ENCODE measurements at regions not wholly inside any gene's neighbourhood (a gene's known extent, or its start where the extent isn't known, plus 50 kb on each side); places are given as distances from the start of the nearest gene placed in this dataset.
"Not testable (repeated sequence)": the region's sequence is repeated elsewhere in the genome, so short reads cannot be mapped to it uniquely, and the experiment has no call there.

GRCh38 chrX:125444659-125445058 is 125.0 kb downstream of the TEX13C start:
- no peaks in the 10 kb centered on the region for H3K4me1 ChIP-seq (ENCODE audit: control insufficient read depth, insufficient read depth, low read length)
- 73% methylated on average over 1 of the region's 1 CpG; no CpG with 5 or more reads in 1 of the 2 experiments for WGBS, 2 experiments (ENCODE audit: insufficient coverage in 1 of 2, insufficient read length in 1 of 2)
- peaks cover 10% of the 10 kb centered on the region for H3K36me3 Mint-ChIP-seq (ENCODE audit: low read depth)
- no peak overlapping the region for H3K27ac ChIP-seq (ENCODE audit: low read depth, low read length)
- H3K36me3 ChIP-seq (ENCODE audit: control insufficient read depth, insufficient read depth, low read length): no peaks in the 10 kb centered on the region
- no peak overlapping the region for H3K9ac ChIP-seq (ENCODE audit: extremely low read depth, low read length, poor library complexity, severe bottlenecking)
- no peak overlapping the region for H3K27ac Mint-ChIP-seq
- H3K9me3 Mint-ChIP-seq: peaks cover 39% of the 10 kb centered on the region
- TF ChIP-seq, protein P1, sequence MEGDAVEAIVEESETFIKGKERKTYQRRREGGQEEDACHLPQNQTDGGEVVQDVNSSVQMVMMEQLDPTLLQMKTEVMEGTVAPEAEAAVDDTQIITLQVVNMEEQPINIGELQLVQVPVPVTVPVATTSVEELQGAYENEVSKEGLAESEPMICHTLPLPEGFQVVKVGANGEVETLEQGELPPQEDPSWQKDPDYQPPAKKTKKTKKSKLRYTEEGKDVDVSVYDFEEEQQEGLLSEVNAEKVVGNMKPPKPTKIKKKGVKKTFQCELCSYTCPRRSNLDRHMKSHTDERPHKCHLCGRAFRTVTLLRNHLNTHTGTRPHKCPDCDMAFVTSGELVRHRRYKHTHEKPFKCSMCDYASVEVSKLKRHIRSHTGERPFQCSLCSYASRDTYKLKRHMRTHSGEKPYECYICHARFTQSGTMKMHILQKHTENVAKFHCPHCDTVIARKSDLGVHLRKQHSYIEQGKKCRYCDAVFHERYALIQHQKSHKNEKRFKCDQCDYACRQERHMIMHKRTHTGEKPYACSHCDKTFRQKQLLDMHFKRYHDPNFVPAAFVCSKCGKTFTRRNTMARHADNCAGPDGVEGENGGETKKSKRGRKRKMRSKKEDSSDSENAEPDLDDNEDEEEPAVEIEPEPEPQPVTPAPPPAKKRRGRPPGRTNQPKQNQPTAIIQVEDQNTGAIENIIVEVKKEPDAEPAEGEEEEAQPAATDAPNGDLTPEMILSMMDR (conservative IDR thresholded peaks at IDR 0.05): no peak
- H3K27me3 Mint-ChIP-seq (ENCODE audit: insufficient read depth): no peaks in the 10 kb centered on the region
- H3K4me3 Mint-ChIP-seq: no peak overlapping the region
- H3K27me3 ChIP-seq (ENCODE audit: control insufficient read depth, insufficient read depth, low read length, poor library complexity, severe bottlenecking): no peaks in the 10 kb centered on the region
- DNase-seq: peak; percentile 49
- H3K4me3 ChIP-seq (ENCODE audit: low read length): no peak overlapping the region
- peaks cover 5% of the 10 kb centered on the region for H3K4me1 Mint-ChIP-seq
- H3K9me3 ChIP-seq (ENCODE audit: control insufficient read depth, low read length): no peaks in the 10 kb centered on the region

DNA sequence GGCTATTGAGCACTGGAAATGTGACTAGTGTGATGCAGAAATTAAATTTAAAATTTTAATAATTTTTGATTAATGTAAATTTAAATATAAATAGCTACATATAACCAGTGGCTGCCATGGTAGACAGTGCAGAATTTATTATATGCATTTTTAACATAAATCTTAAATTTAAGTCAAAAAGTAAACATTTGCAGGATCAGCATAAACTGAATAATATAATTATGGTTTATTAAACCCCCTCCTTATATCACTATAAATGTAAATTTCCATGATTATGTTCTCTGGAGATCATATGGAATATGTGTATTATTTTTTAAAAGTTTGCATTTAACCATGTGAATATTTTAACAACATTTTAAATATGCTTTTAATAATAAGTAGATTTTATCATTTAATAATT is 155.8 kb downstream of the TEX13C start:
- Histone ChIP-seq H3K9me3 (ENCODE audit: control insufficient read depth, low read length) (no peaks in the 10 kb centered on the region), H3K27me3 (ENCODE audit: control insufficient read depth, insufficient read depth, low read length, poor library complexity, severe bottlenecking) (no peaks in the 10 kb centered on the region), H3K27ac (ENCODE audit: low read depth, low read length) (no peak overlapping the region), H3K9ac (ENCODE audit: extremely low read depth, low read length, poor library complexity, severe bottlenecking) (no peak overlapping the region), H3K36me3 (ENCODE audit: control insufficient read depth, insufficient read depth, low read length) (no peaks in the 10 kb centered on the region), H3K4me3 (ENCODE audit: low read length) (no peak overlapping the region), H3K4me1 (ENCODE audit: control insufficient read depth, insufficient read depth, low read length) (no peaks in the 10 kb centered on the region)
- no peaks in the 10 kb centered on the region for H3K4me1 Mint-ChIP-seq
- H3K27ac Mint-ChIP-seq: no peak overlapping the region
- TF ChIP-seq, protein P1 (conservative IDR thresholded peaks at IDR 0.05): no peak
- H3K4me3 Mint-ChIP-seq: no peak overlapping the region
- H3K36me3 Mint-ChIP-seq (ENCODE audit: low read depth): no peaks in the 10 kb centered on the region
- DNase-seq: no peak
- no peaks in the 10 kb centered on the region for H3K27me3 Mint-ChIP-seq (ENCODE audit: insufficient read depth)
- no peaks in the 10 kb centered on the region for H3K9me3 Mint-ChIP-seq

DNA sequence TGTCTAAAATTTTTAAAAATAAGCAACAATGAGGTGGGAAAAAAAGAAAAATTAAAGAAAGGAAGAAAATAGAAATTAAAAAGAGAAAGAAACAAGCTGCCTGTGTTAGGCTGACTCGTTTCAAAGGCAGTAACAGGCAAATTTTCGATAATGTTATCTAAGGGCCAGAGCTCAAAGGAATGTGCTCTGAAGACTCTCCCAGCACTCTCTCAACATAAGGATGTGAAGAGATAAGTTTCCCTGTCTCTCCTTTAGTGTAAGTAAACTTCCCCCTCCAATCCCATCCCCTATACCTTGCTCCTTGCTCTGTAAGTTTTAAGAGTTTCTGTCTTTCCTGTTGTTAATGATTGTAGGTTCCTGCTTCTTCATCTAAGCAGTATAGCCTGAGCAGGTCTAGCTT is 172.8 kb downstream of the TEX13C start:
- Histone ChIP-seq H3K9me3 (ENCODE audit: control insufficient read depth, low read length) (no peaks in the 10 kb centered on the region), H3K27me3 (ENCODE audit: control insufficient read depth, insufficient read depth, low read length, poor library complexity, severe bottlenecking) (no peaks in the 10 kb centered on the region), H3K4me1 (ENCODE audit: control insufficient read depth, insufficient read depth, low read length) (no peaks in the 10 kb centered on the region), H3K9ac (ENCODE audit: extremely low read depth, low read length, poor library complexity, severe bottlenecking) (no peak overlapping the region), H3K36me3 (ENCODE audit: control insufficient read depth, insufficient read depth, low read length) (no peaks in the 10 kb centered on the region), H3K4me3 (ENCODE audit: low read length) (no peak overlapping the region), H3K27ac (ENCODE audit: low read depth, low read length) (no peak overlapping the region)
- TF ChIP-seq, protein P1 (conservative IDR thresholded peaks at IDR 0.05): no peak
- WGBS, 2 experiments (ENCODE audit: insufficient coverage in 1 of 2, insufficient read length in 1 of 2): 58% methylated on average over 2 of the region's 2 CpGs; no CpG with 5 or more reads in 1 of the 2 experiments
- H3K4me3 Mint-ChIP-seq: no peak overlapping the region
- peaks cover 3% of the 10 kb centered on the region for H3K4me1 Mint-ChIP-seq
- no peak for DNase-seq
- no peaks in the 10 kb centered on the region for H3K27me3 Mint-ChIP-seq (ENCODE audit: insufficient read depth)
- peak overlapping the region; percentile 84 for H3K27ac Mint-ChIP-seq
- H3K36me3 Mint-ChIP-seq (ENCODE audit: low read depth): no peaks in the 10 kb centered on the region
- H3K9me3 Mint-ChIP-seq: peaks cover 5% of the 10 kb centered on the region

- not testable (repeated sequence) for H3K4me1 Mint-ChIP-seq; H3K4me1 ChIP-seq (ENCODE audit: control insufficient read depth, insufficient read depth, low read length); H3K27me3 Mint-ChIP-seq (ENCODE audit: insufficient read depth); H3K36me3 Mint-ChIP-seq (ENCODE audit: low read depth); DNase-seq; H3K27me3 ChIP-seq (ENCODE audit: control insufficient read depth, insufficient read depth, low read length, poor library complexity, severe bottlenecking); H3K36me3 ChIP-seq (ENCODE audit: control insufficient read depth, insufficient read depth, low read length); H3K27ac ChIP-seq (ENCODE audit: low read depth, low read length); H3K9me3 Mint-ChIP-seq; H3K4me3 Mint-ChIP-seq; H3K9me3 ChIP-seq (ENCODE audit: control insufficient read depth, low read length); H3K9ac ChIP-seq (ENCODE audit: extremely low read depth, low read length, poor library complexity, severe bottlenecking); H3K4me3 ChIP-seq (ENCODE audit: low read length)
- 97 to 100% methylated on average over 1 to 2 of the region's 2 CpGs for WGBS, 2 experiments (ENCODE audit: insufficient coverage in 1 of 2, insufficient read length in 1 of 2)
- H3K27ac Mint-ChIP-seq: peak overlapping the region; percentile 20
Observed at GRCh38 chrX:125493004-125493403, 173.3 kb downstream of the TEX13C start.

All from endodermal cell (in vitro differentiated cells).